ENCODE measurements at regions not wholly inside any gene's neighbourhood (a gene's known extent, or its start where the extent isn't known, plus 50 kb on each side); places are given as distances from the start of the nearest gene placed in this dataset.
"Not testable (repeated sequence)": the region's sequence is repeated elsewhere in the genome, so short reads cannot be mapped to it uniquely, and the experiment has no call there.

DNA sequence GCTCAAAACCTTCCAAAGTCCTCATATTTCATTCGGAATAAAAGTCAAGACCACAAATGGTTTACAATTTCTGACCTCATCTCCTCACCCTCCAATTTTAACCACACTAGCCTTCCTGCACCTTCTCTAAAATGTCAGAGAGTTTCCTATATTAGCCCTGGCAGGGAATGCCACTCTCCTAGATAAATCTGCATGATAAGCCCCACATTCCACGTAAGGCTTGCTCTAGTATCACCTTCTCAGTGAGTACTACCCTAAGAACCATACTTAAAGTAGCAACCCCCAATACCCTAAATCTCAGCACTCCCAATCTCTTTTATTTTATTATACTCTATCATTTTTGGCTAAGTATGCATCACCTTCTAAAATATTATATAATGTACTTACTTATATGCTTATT, 100.5 kb upstream of the SLITRK5 start:
- 54% methylated on average over 2 of the region's 2 CpGs for WGBS (ENCODE audit: insufficient coverage)
- Histone ChIP-seq H3K4me3 (ENCODE audit: low read length) (no peak overlapping the region), H3K4me1 (ENCODE audit: control insufficient read depth, insufficient read depth, low read length) (no peaks in the 10 kb centered on the region), H3K27ac (ENCODE audit: low read length) (no peak overlapping the region), H3K9me3 (ENCODE audit: control insufficient read depth, insufficient read depth, low read length) (no peaks in the 10 kb centered on the region), H3K36me3 (ENCODE audit: control insufficient read depth, insufficient read depth, low read length) (no peaks in the 10 kb centered on the region), H3K27me3 (ENCODE audit: control insufficient read depth, insufficient read depth, low read length) (no peaks in the 10 kb centered on the region)
- ATAC-seq = no peak
- TF ChIP-seq, protein P1, sequence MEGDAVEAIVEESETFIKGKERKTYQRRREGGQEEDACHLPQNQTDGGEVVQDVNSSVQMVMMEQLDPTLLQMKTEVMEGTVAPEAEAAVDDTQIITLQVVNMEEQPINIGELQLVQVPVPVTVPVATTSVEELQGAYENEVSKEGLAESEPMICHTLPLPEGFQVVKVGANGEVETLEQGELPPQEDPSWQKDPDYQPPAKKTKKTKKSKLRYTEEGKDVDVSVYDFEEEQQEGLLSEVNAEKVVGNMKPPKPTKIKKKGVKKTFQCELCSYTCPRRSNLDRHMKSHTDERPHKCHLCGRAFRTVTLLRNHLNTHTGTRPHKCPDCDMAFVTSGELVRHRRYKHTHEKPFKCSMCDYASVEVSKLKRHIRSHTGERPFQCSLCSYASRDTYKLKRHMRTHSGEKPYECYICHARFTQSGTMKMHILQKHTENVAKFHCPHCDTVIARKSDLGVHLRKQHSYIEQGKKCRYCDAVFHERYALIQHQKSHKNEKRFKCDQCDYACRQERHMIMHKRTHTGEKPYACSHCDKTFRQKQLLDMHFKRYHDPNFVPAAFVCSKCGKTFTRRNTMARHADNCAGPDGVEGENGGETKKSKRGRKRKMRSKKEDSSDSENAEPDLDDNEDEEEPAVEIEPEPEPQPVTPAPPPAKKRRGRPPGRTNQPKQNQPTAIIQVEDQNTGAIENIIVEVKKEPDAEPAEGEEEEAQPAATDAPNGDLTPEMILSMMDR (IDR thresholded peaks at IDR 0.05) = no peak
- no peaks in the 10 kb centered on the region for H3K4me1 Mint-ChIP-seq
- no peak for DNase-seq
- H3K36me3 Mint-ChIP-seq = no peaks in the 10 kb centered on the region
- intact Hi-C loops (cut with micrococcal nuclease) = no loop called here
- H3K27ac Mint-ChIP-seq = no peak overlapping the region
- H3K9me3 Mint-ChIP-seq = peaks cover 6 to 13% of the 10 kb centered on the region in 2 donors
- no peaks in the 10 kb centered on the region for H3K27me3 Mint-ChIP-seq (ENCODE audit: low read depth in 2 of 2)
- no peak overlapping the region for H3K4me3 Mint-ChIP-seq

- TF ChIP-seq, protein P1 (IDR thresholded peaks at IDR 0.05) = no peak
- H3K27me3 ChIP-seq (ENCODE audit: control insufficient read depth, insufficient read depth, low read length) = no peaks in the 10 kb centered on the region
- H3K9me3 ChIP-seq (ENCODE audit: control insufficient read depth, insufficient read depth, low read length) = no peaks in the 10 kb centered on the region
- Mint-ChIP-seq H3K4me3 (no peak overlapping the region), H3K4me1 (no peaks in the 10 kb centered on the region), H3K27me3 (ENCODE audit: low read depth in 2 of 2) (no peaks in the 10 kb centered on the region), H3K27ac (no peak overlapping the region), H3K9me3 (peaks cover 9 to 12% of the 10 kb centered on the region in 2 donors), H3K36me3 (no peaks in the 10 kb centered on the region)
- H3K27ac ChIP-seq (ENCODE audit: low read length) = no peak overlapping the region
- no peak overlapping the region for H3K4me3 ChIP-seq (ENCODE audit: low read length)
- H3K4me1 ChIP-seq (ENCODE audit: control insufficient read depth, insufficient read depth, low read length) = no peaks in the 10 kb centered on the region
- no peaks in the 10 kb centered on the region for H3K36me3 ChIP-seq (ENCODE audit: control insufficient read depth, insufficient read depth, low read length)
- DNase-seq = no peak
- ATAC-seq = no peak
- intact Hi-C loops (cut with micrococcal nuclease) = no loop called here
These were observed 88.8 kb upstream of the SLITRK5 start for GRCh38 chr13:87582399-87582798.

DNA sequence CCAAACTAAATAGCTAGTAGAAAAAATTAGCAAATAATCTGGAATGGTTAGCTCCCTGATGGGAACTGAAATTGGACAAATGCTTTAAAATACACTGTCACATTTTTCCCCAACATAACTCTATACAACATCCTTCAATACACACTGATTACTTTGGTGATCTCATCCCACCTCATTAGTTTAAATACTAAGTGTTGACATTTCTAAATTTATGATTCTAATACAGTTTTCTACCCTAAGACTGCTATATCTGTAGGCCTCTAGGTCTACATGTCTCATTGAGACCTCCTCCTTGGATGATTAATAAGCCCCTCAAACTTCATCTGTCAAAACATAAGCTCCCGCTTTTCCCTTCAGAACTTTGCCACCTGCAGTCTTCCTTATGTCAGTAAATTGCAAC, 80.7 kb upstream of the SLITRK5 start:
- H3K4me1 Mint-ChIP-seq = no peaks in the 10 kb centered on the region
- no peak overlapping the region for H3K4me3 Mint-ChIP-seq
- Histone ChIP-seq H3K4me1 (ENCODE audit: control insufficient read depth, insufficient read depth, low read length) (no peaks in the 10 kb centered on the region), H3K27me3 (ENCODE audit: control insufficient read depth, insufficient read depth, low read length) (no peaks in the 10 kb centered on the region), H3K36me3 (ENCODE audit: control insufficient read depth, insufficient read depth, low read length) (no peaks in the 10 kb centered on the region), H3K9me3 (ENCODE audit: control insufficient read depth, insufficient read depth, low read length) (no peaks in the 10 kb centered on the region), H3K27ac (ENCODE audit: low read length) (no peak overlapping the region), H3K4me3 (ENCODE audit: low read length) (no peak overlapping the region)
- ATAC-seq = no peak
- TF ChIP-seq, protein P1 (IDR thresholded peaks at IDR 0.05) = no peak
- no peak overlapping the region for H3K27ac Mint-ChIP-seq
- intact Hi-C loops (cut with micrococcal nuclease) = loop anchor here (5.0 kb wide), 1 partner anchor 1482 kb away; no protein-coding TSS in a partner anchor
- no peaks in the 10 kb centered on the region for H3K27me3 Mint-ChIP-seq (ENCODE audit: low read depth in 2 of 2)
- no peaks in the 10 kb centered on the region for H3K36me3 Mint-ChIP-seq
- WGBS (ENCODE audit: insufficient coverage) = 86% methylated on average over 1 of the region's 1 CpG
- H3K9me3 Mint-ChIP-seq = peaks cover 6 to 7% of the 10 kb centered on the region in 2 donors
- DNase-seq = no peak

DNA sequence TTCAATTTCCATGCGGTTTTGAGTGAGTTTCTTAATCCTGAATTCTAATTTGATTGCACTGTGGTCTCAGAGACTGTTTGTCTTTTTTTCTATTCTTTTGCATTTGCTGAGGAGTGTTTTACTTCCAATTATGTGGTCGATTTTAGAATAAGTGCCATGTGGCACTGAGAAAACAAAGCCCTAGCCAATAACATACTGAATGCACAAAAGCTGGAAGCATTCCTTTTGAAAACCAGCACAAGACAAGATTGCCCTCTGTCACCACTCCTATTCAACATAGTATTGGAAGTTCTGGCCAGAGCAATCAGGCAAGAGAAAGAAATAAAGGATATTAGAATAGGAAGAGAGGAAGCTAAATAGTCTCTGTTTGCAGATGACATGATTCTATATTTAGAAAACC, 66.7 kb upstream of the SLITRK5 start:
- WGBS (ENCODE audit: insufficient coverage) = 90% methylated on average over 1 of the region's 2 CpGs
- H3K27me3 Mint-ChIP-seq (ENCODE audit: low read depth in 2 of 2); H3K27ac Mint-ChIP-seq; H3K4me3 ChIP-seq (ENCODE audit: low read length); H3K36me3 ChIP-seq (ENCODE audit: control insufficient read depth, insufficient read depth, low read length); H3K36me3 Mint-ChIP-seq; H3K4me3 Mint-ChIP-seq; DNase-seq; H3K4me1 ChIP-seq (ENCODE audit: control insufficient read depth, insufficient read depth, low read length); intact Hi-C loops (cut with micrococcal nuclease); H3K27ac ChIP-seq (ENCODE audit: low read length); H3K4me1 Mint-ChIP-seq; ATAC-seq; H3K27me3 ChIP-seq (ENCODE audit: control insufficient read depth, insufficient read depth, low read length); H3K9me3 ChIP-seq (ENCODE audit: control insufficient read depth, insufficient read depth, low read length): not testable (repeated sequence)
- peaks cover 3 to 16% of the 10 kb centered on the region in 2 donors for H3K9me3 Mint-ChIP-seq
